Ovary (tissue), 7 donors: ENCODE measurements at regions not wholly inside any gene's neighbourhood (a gene's known extent, or its start where the extent isn't known, plus 50 kb on each side); places are given as distances from the start of the nearest gene placed in this dataset.

Source experiments
- DNase-seq, 5 donors: peaks; one replicate each; pipeline ENCODE4 v3.0.0-alpha.2; 2019 to 2020
- H3K27ac ChIP-seq, 2 donors: fragments of 200-600 bp; one replicate each; pipeline versions ENCODE4 v1.5.1 to v1.8.0; 2019 to 2022
- H3K27me3 ChIP-seq: fragments of 200-600 bp; one replicate; pipeline ENCODE4 v1.8.0; 2022
- H3K36me3 ChIP-seq: fragments of 200-600 bp; sonication (generic); one replicate; pipeline ENCODE4 v1.5.1; 2019
- H3K4me1 ChIP-seq: one replicate; pipeline ENCODE4 v1.8.1; 2013; ENCODE audit warnings: mild to moderate bottlenecking, moderate library complexity; ENCODE audit not compliant: insufficient read depth
- H3K4me3 ChIP-seq: fragments of 200-600 bp; sonication (generic); one replicate; pipeline ENCODE4 v1.5.1; 2017
- H3K9me3 ChIP-seq, 2 donors: fragments of 200-600 bp in 1 of 2; sonication (generic) in 1 of 2; one replicate each; pipeline versions ENCODE4 v1.5.1 to v1.8.1; 2013 to 2019; ENCODE audit warnings: mild to moderate bottlenecking in 1 of 2, moderate library complexity in 1 of 2
- EP300 ChIP-seq: sonication (generic); formaldehyde crosslinking; IDR thresholded peaks from one replicate; pipeline ENCODE4 v1.6.1; 2017; ENCODE audit warnings: antibody characterized with exemption
- POLR2A ChIP-seq: fragments of 450-650 bp; IDR thresholded peaks from one replicate; pipeline ENCODE4 v1.6.1; 2017; ENCODE audit warnings: antibody characterized with exemption, mild to moderate bottlenecking, moderate library complexity
- WGBS, 3 donors: extraction: QIAGEN DNeasy Blood & Tissue Kit in 1 of 3; methylation state at CpG; one replicate each; pipeline versions ENCODE4 v1.1.5 to v1.1.7; 2013 to 2017; 5-methylcytosine and 5-hydroxymethylcytosine counted together
- intact Hi-C, 4 donors: fragments of 100-400 bp; cut with DNase I; formaldehyde crosslinking; loops; one replicate each; pipeline versions ENCODE4 v1.11.0 to v1.15.1; 2022 to 2023
- TF ChIP-seq, protein P1 (sequence below), 3 donors: fragments of 450-650 bp in 2 of 3; fragments of 200-600 bp in 1 of 3; IDR thresholded peaks; one replicate each; pipeline versions ENCODE4 v1.5.1 to v1.8.0; 2016 to 2022; ENCODE audit warnings: antibody characterized with exemption in 3 of 3, mild to moderate bottlenecking in 1 of 3
- donor health status: DM: no; HTN: no; CAD: no; lungs with moderate emphysema.
- donor health status: DM: no; HTN: no; CAD: no.
- donor health status: Bipolar disorder and iron deficiency.
- donor health status: DM: no; HTN: no; CAD: no.
- donor health status: DM: yes; HTN: yes; CAD: no.

GRCh38 chr16:6641091-6641490 is 691.6 kb upstream of the RBFOX1 start:
- Histone ChIP-seq H3K4me1 (no peaks in the 10 kb centered on the region), H3K27me3 (no peaks in the 10 kb centered on the region), H3K36me3 (no peaks in the 10 kb centered on the region), H3K27ac (no peak overlapping the region), H3K9me3 (no peaks in the 10 kb centered on the region), H3K4me3 (no peak overlapping the region)
- WGBS, 3 donors: 30 to 55% (median 39%) methylated on average over 10 of the region's 10 CpGs
- intact Hi-C loops: loop anchor here in 1 of 4 donors (10.0 kb wide), 1 partner anchor 1406 kb away; no protein-coding TSS in a partner anchor
- TF ChIP-seq, protein P1, sequence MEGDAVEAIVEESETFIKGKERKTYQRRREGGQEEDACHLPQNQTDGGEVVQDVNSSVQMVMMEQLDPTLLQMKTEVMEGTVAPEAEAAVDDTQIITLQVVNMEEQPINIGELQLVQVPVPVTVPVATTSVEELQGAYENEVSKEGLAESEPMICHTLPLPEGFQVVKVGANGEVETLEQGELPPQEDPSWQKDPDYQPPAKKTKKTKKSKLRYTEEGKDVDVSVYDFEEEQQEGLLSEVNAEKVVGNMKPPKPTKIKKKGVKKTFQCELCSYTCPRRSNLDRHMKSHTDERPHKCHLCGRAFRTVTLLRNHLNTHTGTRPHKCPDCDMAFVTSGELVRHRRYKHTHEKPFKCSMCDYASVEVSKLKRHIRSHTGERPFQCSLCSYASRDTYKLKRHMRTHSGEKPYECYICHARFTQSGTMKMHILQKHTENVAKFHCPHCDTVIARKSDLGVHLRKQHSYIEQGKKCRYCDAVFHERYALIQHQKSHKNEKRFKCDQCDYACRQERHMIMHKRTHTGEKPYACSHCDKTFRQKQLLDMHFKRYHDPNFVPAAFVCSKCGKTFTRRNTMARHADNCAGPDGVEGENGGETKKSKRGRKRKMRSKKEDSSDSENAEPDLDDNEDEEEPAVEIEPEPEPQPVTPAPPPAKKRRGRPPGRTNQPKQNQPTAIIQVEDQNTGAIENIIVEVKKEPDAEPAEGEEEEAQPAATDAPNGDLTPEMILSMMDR (IDR thresholded peaks at IDR 0.05): no peak
- TF ChIP-seq EP300 (no peak), POLR2A (no peak)
- no peak for DNase-seq

DNA sequence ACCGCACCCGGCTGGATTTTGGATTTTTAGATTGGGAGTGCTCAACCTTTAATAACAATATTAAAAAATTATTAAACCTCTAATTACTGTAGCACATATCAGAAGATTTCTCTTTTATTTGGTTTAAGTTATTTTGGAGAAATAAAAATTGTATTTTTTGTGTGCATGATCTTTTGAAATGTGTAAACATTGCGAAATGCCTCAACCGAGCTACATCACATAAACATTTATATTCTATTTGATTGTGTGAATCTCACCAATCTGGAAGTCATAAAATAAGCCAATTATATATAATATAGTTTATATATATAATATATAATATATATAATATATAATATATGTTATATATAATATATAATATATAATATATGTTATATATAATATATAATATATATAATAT is 696.2 kb upstream of the RBFOX1 start:
- 87 to 94% (median 90%) methylated on average over 4 of the region's 4 CpGs for WGBS, 3 donors
- intact Hi-C loops: no loop called here

GRCh38 chr16:6634151-6634550 is 698.5 kb upstream of the RBFOX1 start:
- 7 to 28% (median 9%) methylated on average over 3 of the region's 3 CpGs for WGBS, 3 donors

More for the DNA sequence above, 696.2 kb upstream of the RBFOX1 start:
- Histone ChIP-seq H3K4me3 (no peak overlapping the region), H3K36me3 (no peaks in the 10 kb centered on the region), H3K27me3 (no peaks in the 10 kb centered on the region), H3K4me1 (no peaks in the 10 kb centered on the region), H3K27ac (no peak overlapping the region), H3K9me3 (no peaks in the 10 kb centered on the region)
- TF ChIP-seq EP300 (no peak), POLR2A (no peak)
- TF ChIP-seq, protein P1 (IDR thresholded peaks at IDR 0.05): no peak
- no peak for DNase-seq

GRCh38 chr16:6633456-6633855 is 699.2 kb upstream of the RBFOX1 start:
- H3K27me3 ChIP-seq: no peaks in the 10 kb centered on the region
- H3K27ac ChIP-seq: no peak overlapping the region
- H3K4me1 ChIP-seq: no peaks in the 10 kb centered on the region
- 67 to 82% (median 74%) methylated on average over 5 of the region's 5 CpGs for WGBS, 3 donors
- intact Hi-C loops: no loop called here
- TF ChIP-seq EP300 (no peak), POLR2A (no peak)
- TF ChIP-seq, protein P1 (IDR thresholded peaks at IDR 0.05): no peak
- H3K4me3 ChIP-seq: no peak overlapping the region
- no peaks in the 10 kb centered on the region for H3K9me3 ChIP-seq
- DNase-seq: no peak
- H3K36me3 ChIP-seq: no peaks in the 10 kb centered on the region

More at GRCh38 chr16:6634151-6634550, 698.5 kb upstream of the RBFOX1 start:
- Histone ChIP-seq H3K36me3 (no peaks in the 10 kb centered on the region), H3K4me3 (no peak overlapping the region), H3K9me3 (no peaks in the 10 kb centered on the region), H3K27me3 (no peaks in the 10 kb centered on the region), H3K27ac (no peak overlapping the region), H3K4me1 (no peaks in the 10 kb centered on the region)
- intact Hi-C loops: no loop called here
- no peak for TF ChIP-seq POLR2A
- DNase-seq: no peak

DNA sequence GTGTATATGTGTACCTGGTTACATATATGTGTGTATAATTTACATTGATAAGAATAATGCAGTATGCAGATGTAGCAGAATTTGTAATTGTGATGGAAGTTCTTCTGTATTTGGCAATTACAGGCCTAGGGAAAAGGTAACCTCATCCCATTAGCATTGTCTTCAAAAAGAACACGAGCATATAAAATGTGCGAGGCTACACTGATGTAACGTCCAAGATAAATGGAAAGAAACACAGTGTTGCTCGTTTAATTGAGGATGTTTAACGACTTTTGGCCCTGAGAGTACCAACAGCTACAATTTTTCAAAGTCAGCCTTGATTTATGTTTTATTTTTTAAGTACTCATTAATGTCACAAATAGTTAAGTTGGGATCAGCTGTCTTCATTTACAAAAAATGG is 703.5 kb upstream of the RBFOX1 start:
- no peaks in the 10 kb centered on the region for H3K36me3 ChIP-seq
- intact Hi-C loops: no loop called here

More for the DNA sequence above, 703.5 kb upstream of the RBFOX1 start:
- WGBS, 3 donors: 12 to 24% (median 19%) methylated on average over 5 of the region's 5 CpGs
- Histone ChIP-seq H3K4me1 (no peaks in the 10 kb centered on the region), H3K27me3 (no peaks in the 10 kb centered on the region), H3K27ac (no peak overlapping the region), H3K9me3 (no peaks in the 10 kb centered on the region), H3K4me3 (no peak overlapping the region)
- DNase-seq: no peak
- no peak for TF ChIP-seq EP300
- TF ChIP-seq POLR2A: no peak
- TF ChIP-seq, protein P1 (IDR thresholded peaks at IDR 0.05): no peak
